PC-9 (cell line): ENCODE measurements at regions not wholly inside any gene's neighbourhood (a gene's known extent, or its start where the extent isn't known, plus 50 kb on each side); places are given as distances from the start of the nearest gene placed in this dataset.

Experiments used
- CTCF ChIP-seq: fragments of 200-600 bp; sonication (generic); conservative IDR thresholded peaks from 2 replicates; pipeline ENCODE4 v1.6.1; 2017; ENCODE audit warnings: mixed run types, antibody characterized with exemption, mild to moderate bottlenecking, moderate library complexity
- EZH2 ChIP-seq: fragments of 200-600 bp; sonication (generic); IDR thresholded peaks from 2 replicates; pipeline ENCODE4 v1.8.0; 2017; ENCODE audit warnings: antibody characterized with exemption, low read depth

- no peak for TF ChIP-seq CTCF
- TF ChIP-seq EZH2 = no peak
Measured at GRCh38 chr6:6471276-6471675, 117.2 kb upstream of the LY86 start.
